Upper lobe of right lung (tissue), 1 donor: ENCODE measurements at regions not wholly inside any gene's neighbourhood (a gene's known extent, or its start where the extent isn't known, plus 50 kb on each side); places are given as distances from the start of the nearest gene placed in this dataset.

Experiments used
- ATAC-seq: fragments of 200-7000 bp; cut with Tn5 transposase; one replicate; pipeline ENCODE4 v1.9.1; 2020; ENCODE audit warnings: mild to moderate bottlenecking, moderate library complexity
- DNase-seq: peaks from one replicate; pipeline ENCODE4 v3.0.0-alpha.2; 2020
- H3K27ac ChIP-seq: fragments of 200-600 bp; one replicate; pipeline ENCODE4 v1.8.0; 2022
- H3K27me3 ChIP-seq: fragments of 200-600 bp; one replicate; pipeline ENCODE4 v1.8.0; 2022; ENCODE audit warnings: mild to moderate bottlenecking
- H3K36me3 ChIP-seq: fragments of 200-600 bp; one replicate; pipeline ENCODE4 v1.8.0; 2022
- H3K4me1 ChIP-seq: fragments of 200-600 bp; one replicate; pipeline ENCODE4 v1.8.0; 2022
- H3K4me3 ChIP-seq: fragments of 200-600 bp; one replicate; pipeline ENCODE4 v1.8.0; 2022; ENCODE audit warnings: mild to moderate bottlenecking
- H3K9me3 ChIP-seq: fragments of 200-600 bp; one replicate; pipeline ENCODE4 v1.8.0; 2022
- intact Hi-C: fragments of 100-400 bp; cut with DNase I; formaldehyde crosslinking; loops from one replicate; pipeline ENCODE4 v1.11.0; 2022
- TF ChIP-seq, protein P1 (sequence below): fragments of 200-600 bp; IDR thresholded peaks from one replicate; pipeline ENCODE4 v1.8.0; 2022; ENCODE audit warnings: antibody characterized with exemption
- donor health status: DM: no; HTN: yes; CAD: no; lungs with severe emphysema.

DNA sequence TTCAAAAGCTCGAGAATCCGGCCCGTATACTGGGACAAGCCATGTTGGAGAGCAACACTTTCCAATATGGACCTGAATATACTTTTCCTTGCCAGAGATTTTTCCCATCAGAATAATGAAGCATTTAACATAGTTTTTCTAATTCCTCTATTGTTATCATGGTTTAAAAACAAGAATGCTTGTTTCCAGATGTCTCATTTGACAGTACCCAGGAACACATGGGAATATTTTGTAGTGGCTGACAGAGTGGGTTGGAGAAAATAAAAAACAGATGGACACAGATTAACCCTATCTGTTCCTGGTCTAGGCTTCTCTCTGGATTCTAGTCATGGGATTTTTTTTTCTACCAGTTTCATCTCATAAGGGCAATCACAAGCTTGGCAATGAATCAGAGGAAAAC lies 164.8 kb upstream of the CEP162 start:
- Histone ChIP-seq H3K4me1 (no peaks in the 10 kb centered on the region), H3K9me3 (no peaks in the 10 kb centered on the region), H3K27ac (no peak overlapping the region), H3K27me3 (no peaks in the 10 kb centered on the region), H3K4me3 (no peak overlapping the region), H3K36me3 (no peaks in the 10 kb centered on the region)
- DNase-seq (no peak), ATAC-seq (no peak)
- TF ChIP-seq, protein P1, sequence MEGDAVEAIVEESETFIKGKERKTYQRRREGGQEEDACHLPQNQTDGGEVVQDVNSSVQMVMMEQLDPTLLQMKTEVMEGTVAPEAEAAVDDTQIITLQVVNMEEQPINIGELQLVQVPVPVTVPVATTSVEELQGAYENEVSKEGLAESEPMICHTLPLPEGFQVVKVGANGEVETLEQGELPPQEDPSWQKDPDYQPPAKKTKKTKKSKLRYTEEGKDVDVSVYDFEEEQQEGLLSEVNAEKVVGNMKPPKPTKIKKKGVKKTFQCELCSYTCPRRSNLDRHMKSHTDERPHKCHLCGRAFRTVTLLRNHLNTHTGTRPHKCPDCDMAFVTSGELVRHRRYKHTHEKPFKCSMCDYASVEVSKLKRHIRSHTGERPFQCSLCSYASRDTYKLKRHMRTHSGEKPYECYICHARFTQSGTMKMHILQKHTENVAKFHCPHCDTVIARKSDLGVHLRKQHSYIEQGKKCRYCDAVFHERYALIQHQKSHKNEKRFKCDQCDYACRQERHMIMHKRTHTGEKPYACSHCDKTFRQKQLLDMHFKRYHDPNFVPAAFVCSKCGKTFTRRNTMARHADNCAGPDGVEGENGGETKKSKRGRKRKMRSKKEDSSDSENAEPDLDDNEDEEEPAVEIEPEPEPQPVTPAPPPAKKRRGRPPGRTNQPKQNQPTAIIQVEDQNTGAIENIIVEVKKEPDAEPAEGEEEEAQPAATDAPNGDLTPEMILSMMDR, result no peak
- intact Hi-C loops, result no loop called here

DNA sequence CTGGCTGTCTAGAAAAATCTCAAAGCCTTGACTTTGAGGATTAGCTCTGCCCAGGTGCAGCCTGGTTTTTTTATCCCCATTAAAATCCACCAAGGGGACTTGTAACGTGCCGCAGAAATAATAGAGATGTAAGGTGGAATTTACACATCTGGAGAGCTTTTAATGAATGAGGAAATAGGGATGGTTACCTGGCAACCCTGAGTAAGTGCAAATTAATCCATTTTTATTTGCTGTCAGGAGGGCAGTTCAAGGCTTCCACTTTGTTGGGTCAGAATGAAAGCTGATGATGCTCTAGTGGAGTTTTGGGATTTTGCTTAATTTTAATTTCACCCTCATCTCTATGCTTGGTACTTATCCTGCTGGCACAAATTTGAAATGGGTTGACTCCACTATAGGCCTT lies 163.4 kb upstream of the CEP162 start:
- Histone ChIP-seq H3K4me3 (no peak overlapping the region), H3K9me3 (no peaks in the 10 kb centered on the region), H3K4me1 (no peaks in the 10 kb centered on the region), H3K27ac (no peak overlapping the region), H3K36me3 (no peaks in the 10 kb centered on the region), H3K27me3 (no peaks in the 10 kb centered on the region)
- TF ChIP-seq, protein P1, result no peak
- intact Hi-C loops, result no loop called here
- DNase-seq, result no peak
- no peak for ATAC-seq

DNA sequence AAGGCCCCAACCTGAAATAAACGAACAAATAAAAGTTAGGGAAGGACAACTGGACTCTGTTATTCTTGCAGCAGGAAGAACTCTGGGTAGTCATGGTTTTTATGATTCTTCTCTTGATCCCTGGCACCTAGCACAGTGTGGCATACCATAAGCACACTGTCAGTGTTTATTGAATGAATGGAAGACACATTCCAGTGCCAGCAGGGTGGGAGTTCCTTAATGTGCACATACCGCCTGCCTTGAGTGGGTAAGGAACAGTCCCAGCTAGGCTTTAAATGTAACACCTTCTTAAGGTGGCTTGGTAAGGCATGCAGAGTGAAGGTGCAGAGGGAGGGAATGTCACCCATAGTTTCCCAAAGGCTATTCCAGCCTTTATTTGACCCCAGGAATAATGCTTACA lies 162.9 kb upstream of the CEP162 start:
- intact Hi-C loops, result no loop called here
- TF ChIP-seq, protein P1, result no peak

DNA sequence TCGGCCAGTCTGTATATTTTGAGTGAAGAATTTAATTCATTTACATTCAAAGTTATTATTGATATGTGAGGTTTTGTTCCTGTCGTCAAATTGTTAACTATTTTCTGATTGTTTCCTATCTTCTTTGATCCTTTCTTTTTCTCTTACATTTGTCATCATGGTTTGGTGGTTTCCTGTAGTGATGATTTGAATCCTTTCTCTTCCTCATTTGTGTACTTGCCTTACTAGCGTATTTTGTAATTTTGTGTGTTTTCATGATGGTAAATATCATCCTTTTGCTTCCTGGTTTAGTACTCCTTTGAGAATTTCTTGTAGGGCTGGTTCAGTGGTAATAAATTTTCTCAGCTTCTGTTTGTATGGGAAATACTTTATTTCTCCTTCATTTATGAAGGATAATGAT lies 151.7 kb upstream of the CEP162 start:
- no peak for ATAC-seq
- intact Hi-C loops, result no loop called here
- Histone ChIP-seq H3K4me3 (no peak overlapping the region), H3K9me3 (no peaks in the 10 kb centered on the region), H3K4me1 (no peaks in the 10 kb centered on the region), H3K36me3 (no peaks in the 10 kb centered on the region), H3K27me3 (no peaks in the 10 kb centered on the region), H3K27ac (no peak overlapping the region)
- no peak for DNase-seq
- TF ChIP-seq, protein P1, result no peak

More for the DNA sequence above, 162.9 kb upstream of the CEP162 start:
- DNase-seq, result no peak
- Histone ChIP-seq H3K9me3 (no peaks in the 10 kb centered on the region), H3K4me3 (no peak overlapping the region), H3K27me3 (no peaks in the 10 kb centered on the region), H3K27ac (no peak overlapping the region), H3K36me3 (no peaks in the 10 kb centered on the region), H3K4me1 (no peaks in the 10 kb centered on the region)
- ATAC-seq, result no peak

DNA sequence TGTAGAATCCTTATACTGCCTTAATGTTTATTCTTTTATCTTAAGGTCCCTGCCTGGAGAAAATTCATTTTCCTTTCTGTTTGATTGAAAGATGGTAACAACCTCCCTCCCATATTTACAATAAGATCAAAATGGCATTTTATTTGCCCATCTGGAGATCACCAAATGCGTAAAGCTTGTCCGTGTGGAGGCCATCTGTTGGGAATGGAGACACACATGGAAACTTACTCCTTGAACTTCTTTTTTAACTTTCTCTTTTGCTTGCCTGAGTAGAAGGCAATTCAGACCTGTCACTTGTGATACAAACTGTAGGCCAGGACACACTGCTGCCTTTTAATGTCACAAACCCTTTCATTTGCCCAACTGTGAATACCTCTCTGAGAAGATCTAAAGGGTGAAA lies 144.8 kb upstream of the CEP162 start:
- Histone ChIP-seq H3K9me3 (no peaks in the 10 kb centered on the region), H3K27me3 (no peaks in the 10 kb centered on the region), H3K36me3 (no peaks in the 10 kb centered on the region), H3K4me1 (no peaks in the 10 kb centered on the region), H3K4me3 (no peak overlapping the region), H3K27ac (no peak overlapping the region)
- intact Hi-C loops, result no loop called here
- TF ChIP-seq, protein P1, result no peak
- DNase-seq, result no peak
- no peak for ATAC-seq

DNA sequence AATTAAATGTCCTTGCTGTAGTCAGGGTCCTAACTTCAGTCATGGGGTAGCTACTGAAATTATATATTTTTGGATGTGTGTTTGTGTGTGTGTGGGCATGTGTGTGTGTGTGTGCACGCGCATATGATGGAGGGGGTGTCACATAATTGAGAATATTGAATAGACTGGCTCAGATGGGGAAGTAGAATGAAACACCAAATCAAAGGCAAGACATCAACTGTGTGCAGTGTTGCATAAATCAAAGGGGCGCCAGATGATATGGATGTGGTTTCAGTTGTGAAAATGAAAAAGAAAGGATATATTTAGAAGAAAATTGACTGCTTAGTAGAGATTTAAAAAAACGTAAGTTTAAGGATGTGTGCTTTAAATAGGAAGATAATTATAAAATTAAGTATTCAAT lies 144.2 kb upstream of the CEP162 start:
- intact Hi-C loops, result no loop called here
- DNase-seq, result no peak

More for the DNA sequence above, 144.2 kb upstream of the CEP162 start:
- no peak overlapping the region for H3K27ac ChIP-seq
- TF ChIP-seq, protein P1, result no peak
- no peaks in the 10 kb centered on the region for H3K4me1 ChIP-seq
- H3K9me3 ChIP-seq, result no peaks in the 10 kb centered on the region
- no peaks in the 10 kb centered on the region for H3K27me3 ChIP-seq
- H3K4me3 ChIP-seq, result no peak overlapping the region
- H3K36me3 ChIP-seq, result no peaks in the 10 kb centered on the region
- no peak for ATAC-seq
